ENCODE measurements at regions not wholly inside any gene's neighbourhood (a gene's known extent, or its start where the extent isn't known, plus 50 kb on each side); places are given as distances from the start of the nearest gene placed in this dataset.

DNA sequence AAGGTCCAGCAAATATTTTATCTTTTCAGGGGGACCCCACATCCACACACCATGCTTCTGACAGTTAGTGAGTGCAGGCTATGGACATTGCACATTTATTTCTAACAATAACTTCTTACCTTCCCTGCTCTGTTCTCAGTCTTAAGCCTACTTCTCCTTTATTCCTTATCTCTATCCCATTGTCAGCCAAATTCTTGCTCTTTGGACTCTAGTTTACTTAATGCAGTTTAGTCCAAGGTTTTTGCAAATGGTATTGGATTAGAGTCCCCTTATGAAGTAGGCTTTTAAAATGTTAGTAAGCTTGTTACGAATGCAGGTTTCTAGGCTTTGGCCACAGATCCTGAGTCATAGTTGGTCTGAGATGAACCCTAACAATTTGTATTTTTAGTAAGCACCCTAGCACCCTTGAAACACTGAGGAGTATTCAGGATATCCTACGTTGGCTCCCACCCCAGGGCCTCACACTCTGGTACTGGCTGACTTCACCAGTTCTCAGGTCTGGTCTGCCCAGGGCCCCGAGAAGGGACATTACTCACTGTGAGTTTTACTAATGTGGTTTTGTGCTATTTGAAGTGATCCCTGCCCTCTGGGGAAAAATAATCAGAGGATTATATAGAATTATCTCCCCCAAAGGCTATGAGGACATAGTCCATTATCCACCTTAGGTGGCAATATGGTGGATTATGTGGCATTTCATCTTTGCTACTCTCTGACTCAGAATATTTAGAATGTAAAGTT is 239.5 kb downstream of the TGFB2 start:
- Mint-ChIP-seq H3K4me1 (ENCODE audit: low read depth) (no peaks in the 10 kb centered on the region), H3K4me3 (no peak overlapping the region), H3K27ac (no peak overlapping the region), H3K9me3 (peaks cover 8% of the 10 kb centered on the region), H3K27me3 (peaks cover 4% of the 10 kb centered on the region), H3K36me3 (ENCODE audit: low read depth) (no peaks in the 10 kb centered on the region)

GRCh38 chr1:218585511-218586184 is 240.5 kb downstream of the TGFB2 start:
- Mint-ChIP-seq H3K36me3 (ENCODE audit: low read depth) (no peaks in the 10 kb centered on the region), H3K4me3 (no peak overlapping the region), H3K9me3 (peaks cover 8% of the 10 kb centered on the region), H3K27me3 (peaks cover 4% of the 10 kb centered on the region), H3K4me1 (ENCODE audit: low read depth) (no peaks in the 10 kb centered on the region), H3K27ac (no peak overlapping the region)

DNA sequence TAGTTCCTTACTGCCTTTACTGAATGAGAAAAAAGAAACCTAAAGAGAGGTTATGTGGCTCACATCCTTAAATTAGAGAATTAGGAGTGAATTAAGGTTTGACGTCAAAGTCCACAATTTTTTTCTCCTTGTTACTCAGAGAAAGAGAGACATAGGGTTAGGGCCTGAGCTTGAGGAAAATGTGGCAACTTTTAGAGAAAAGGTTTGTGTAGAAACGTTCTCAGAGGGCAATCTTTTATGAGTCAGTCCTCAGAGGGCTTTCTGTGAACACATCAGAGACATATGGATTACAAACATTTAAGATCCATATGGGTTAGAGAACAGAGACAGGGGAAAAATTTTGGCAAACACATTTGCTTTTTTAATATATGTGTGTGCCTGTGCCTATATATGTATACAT is 242.8 kb downstream of the TGFB2 start:
- no peak overlapping the region for H3K27ac Mint-ChIP-seq
- H3K9me3 Mint-ChIP-seq = peaks cover 3% of the 10 kb centered on the region
- H3K36me3 Mint-ChIP-seq (ENCODE audit: low read depth) = no peaks in the 10 kb centered on the region

GRCh38 chr1:218588540-218589172 is 243.5 kb downstream of the TGFB2 start:
- H3K9me3 Mint-ChIP-seq = no peaks in the 10 kb centered on the region
- no peak overlapping the region for H3K4me3 Mint-ChIP-seq

More for the DNA sequence above, 242.8 kb downstream of the TGFB2 start:
- Mint-ChIP-seq H3K4me1 (ENCODE audit: low read depth) (no peaks in the 10 kb centered on the region), H3K27me3 (peaks cover 4% of the 10 kb centered on the region), H3K4me3 (no peak overlapping the region)

GRCh38 chr1:218589487-218589886 is 244.4 kb downstream of the TGFB2 start:
- Mint-ChIP-seq H3K4me3 (no peak overlapping the region), H3K36me3 (ENCODE audit: low read depth) (no peaks in the 10 kb centered on the region), H3K27ac (no peak overlapping the region), H3K4me1 (ENCODE audit: low read depth) (no peaks in the 10 kb centered on the region), H3K9me3 (no peaks in the 10 kb centered on the region), H3K27me3 (peaks cover under 1% of the 10 kb centered on the region)

More at GRCh38 chr1:218588540-218589172, 243.5 kb downstream of the TGFB2 start:
- peaks cover 4% of the 10 kb centered on the region for H3K27me3 Mint-ChIP-seq
- no peak overlapping the region for H3K27ac Mint-ChIP-seq
- no peaks in the 10 kb centered on the region for H3K36me3 Mint-ChIP-seq (ENCODE audit: low read depth)
- no peaks in the 10 kb centered on the region for H3K4me1 Mint-ChIP-seq (ENCODE audit: low read depth)

GRCh38 chr1:218591966-218592365 is 246.8 kb downstream of the TGFB2 start:
- Mint-ChIP-seq H3K4me3 (no peak overlapping the region), H3K9me3 (no peaks in the 10 kb centered on the region), H3K4me1 (ENCODE audit: low read depth) (no peaks in the 10 kb centered on the region), H3K27me3 (no peaks in the 10 kb centered on the region), H3K27ac (no peak overlapping the region), H3K36me3 (ENCODE audit: low read depth) (no peaks in the 10 kb centered on the region)

DNA sequence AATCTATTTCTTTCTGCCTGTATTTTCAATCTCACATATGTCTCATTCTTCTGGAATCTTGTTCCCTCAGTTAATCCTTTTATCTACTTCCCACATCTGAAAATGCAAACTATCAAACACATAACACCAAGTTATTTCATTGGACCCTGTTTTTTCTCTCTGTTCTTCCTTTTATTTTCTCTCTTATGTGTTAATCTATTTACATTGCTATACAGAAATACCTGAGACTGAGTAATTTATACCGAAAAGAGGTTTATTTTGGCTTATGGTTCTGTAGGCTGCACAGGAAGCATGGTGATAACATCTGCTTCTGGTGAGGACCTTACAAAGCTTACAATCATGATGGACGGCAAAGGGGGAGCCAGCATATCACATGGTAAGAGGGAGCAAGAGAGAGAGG is 247.6 kb downstream of the TGFB2 start:
- no peak overlapping the region for H3K27ac Mint-ChIP-seq
- no peaks in the 10 kb centered on the region for H3K27me3 Mint-ChIP-seq
- no peak overlapping the region for H3K4me3 Mint-ChIP-seq
- no peaks in the 10 kb centered on the region for H3K36me3 Mint-ChIP-seq (ENCODE audit: low read depth)
- no peaks in the 10 kb centered on the region for H3K9me3 Mint-ChIP-seq
- no peaks in the 10 kb centered on the region for H3K4me1 Mint-ChIP-seq (ENCODE audit: low read depth)

DNA sequence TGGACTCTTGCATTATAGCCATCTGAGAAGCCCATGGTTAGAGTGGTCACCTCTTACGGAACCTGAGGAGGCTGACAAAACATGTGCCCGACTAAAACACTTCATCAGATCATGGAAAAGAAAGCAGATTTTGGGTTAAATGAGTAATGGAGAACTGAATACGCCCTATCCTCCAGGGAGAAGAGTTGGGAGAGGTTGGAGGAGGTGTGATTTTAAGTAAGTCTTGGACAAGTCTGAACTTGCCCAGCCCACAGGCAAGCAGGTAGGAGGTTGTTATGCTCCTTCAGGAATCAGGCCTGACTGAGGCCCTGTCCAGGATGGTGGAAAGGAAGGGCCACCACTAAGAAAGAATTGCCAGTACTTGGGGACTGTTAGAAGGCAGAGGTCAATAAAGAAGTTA is 255.8 kb downstream of the TGFB2 start:
- H3K27me3 Mint-ChIP-seq = no peaks in the 10 kb centered on the region
- no peak overlapping the region for H3K4me3 Mint-ChIP-seq
- no peaks in the 10 kb centered on the region for H3K36me3 Mint-ChIP-seq (ENCODE audit: low read depth)
- no peak overlapping the region for H3K27ac Mint-ChIP-seq
- H3K4me1 Mint-ChIP-seq (ENCODE audit: low read depth) = no peaks in the 10 kb centered on the region
- H3K9me3 Mint-ChIP-seq = peaks cover 4% of the 10 kb centered on the region

DNA sequence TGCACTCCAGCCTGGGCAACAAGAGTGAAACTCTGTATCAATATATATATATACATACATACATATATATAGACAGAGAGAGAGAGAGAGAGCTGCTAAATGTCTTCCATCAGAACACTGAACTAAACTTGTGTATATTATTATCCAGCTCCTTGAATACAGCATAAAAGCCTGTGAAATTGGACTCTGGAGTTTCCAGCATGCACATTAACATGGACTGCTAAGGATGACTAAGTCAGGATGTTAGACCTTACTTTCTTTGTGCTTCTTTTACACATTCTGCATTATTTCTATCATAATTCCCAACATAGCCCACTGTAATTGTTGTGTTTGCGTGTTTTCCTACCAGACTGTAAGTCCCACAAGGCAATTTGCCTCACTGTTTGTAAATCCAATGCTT is 259.1 kb downstream of the TGFB2 start:
- peaks cover 9% of the 10 kb centered on the region for H3K9me3 Mint-ChIP-seq
- H3K27ac Mint-ChIP-seq = no peak overlapping the region
- no peaks in the 10 kb centered on the region for H3K4me1 Mint-ChIP-seq (ENCODE audit: low read depth)
- no peaks in the 10 kb centered on the region for H3K36me3 Mint-ChIP-seq (ENCODE audit: low read depth)
- no peak overlapping the region for H3K4me3 Mint-ChIP-seq
- no peaks in the 10 kb centered on the region for H3K27me3 Mint-ChIP-seq

DNA sequence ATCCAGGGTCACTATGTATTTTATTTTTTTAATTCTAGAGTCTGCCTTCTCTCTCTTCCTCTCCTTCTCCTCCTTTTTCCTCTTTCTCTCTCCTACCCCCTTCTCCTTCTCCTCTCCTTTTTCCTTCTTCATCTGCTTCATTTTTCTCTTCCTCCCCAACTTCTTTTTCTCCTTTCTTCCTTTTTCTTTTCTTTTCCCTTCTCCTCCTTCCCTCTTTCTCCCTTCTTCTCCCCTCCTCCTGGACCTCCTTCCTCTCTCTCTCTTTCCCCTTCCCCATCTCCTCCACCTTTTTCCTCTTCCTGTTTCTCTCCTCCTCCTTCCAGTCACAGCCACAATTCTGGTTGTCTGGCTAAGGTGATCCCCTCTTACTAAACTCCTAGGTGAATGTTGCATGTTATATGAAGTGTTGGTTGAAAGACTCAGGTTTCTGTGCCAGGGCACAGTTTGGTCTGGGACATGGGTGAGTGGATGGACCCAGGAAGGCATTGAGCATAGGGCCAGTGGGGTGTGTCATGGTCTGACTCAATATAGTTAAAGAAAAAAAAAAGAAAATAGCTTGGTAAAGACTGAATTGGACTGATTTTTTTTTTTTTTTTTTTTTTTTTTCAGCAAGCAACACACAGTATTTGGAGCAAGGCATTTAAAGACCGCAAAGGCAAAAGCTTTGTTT is 266.9 kb downstream of the TGFB2 start:
- H3K27ac Mint-ChIP-seq = no peak overlapping the region
- H3K4me3 Mint-ChIP-seq = no peak overlapping the region
- H3K36me3 Mint-ChIP-seq (ENCODE audit: low read depth) = no peaks in the 10 kb centered on the region
- peaks cover 5% of the 10 kb centered on the region for H3K9me3 Mint-ChIP-seq
- no peaks in the 10 kb centered on the region for H3K27me3 Mint-ChIP-seq
- no peaks in the 10 kb centered on the region for H3K4me1 Mint-ChIP-seq (ENCODE audit: low read depth)

DNA sequence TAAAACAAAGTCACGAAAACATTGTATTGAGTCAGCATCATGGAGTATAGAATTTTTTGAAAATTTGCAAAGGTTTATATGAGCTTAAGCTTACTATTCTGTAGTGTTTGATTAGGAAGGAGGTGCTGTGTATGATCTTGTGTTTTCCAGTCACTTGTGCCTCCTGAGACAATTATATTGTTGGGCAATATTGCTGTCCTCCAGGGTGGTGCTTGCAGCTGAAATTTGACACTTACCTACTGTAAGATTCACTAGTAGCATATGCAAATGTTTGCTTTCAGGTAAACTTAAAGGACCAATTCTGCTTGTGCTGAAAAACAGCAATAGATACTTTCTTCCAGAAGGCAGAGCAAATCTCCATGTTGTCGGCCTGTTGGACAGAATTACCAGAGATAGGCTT is 268.0 kb downstream of the TGFB2 start:
- peaks cover 5% of the 10 kb centered on the region for H3K9me3 Mint-ChIP-seq

GRCh38 chr1:218614031-218614430 is 268.9 kb downstream of the TGFB2 start:
- Mint-ChIP-seq H3K4me1 (ENCODE audit: low read depth) (no peaks in the 10 kb centered on the region), H3K4me3 (no peak overlapping the region), H3K27ac (no peak overlapping the region), H3K9me3 (no peaks in the 10 kb centered on the region), H3K36me3 (ENCODE audit: low read depth) (no peaks in the 10 kb centered on the region), H3K27me3 (no peaks in the 10 kb centered on the region)

More for the DNA sequence above, 268.0 kb downstream of the TGFB2 start:
- Mint-ChIP-seq H3K27me3 (no peaks in the 10 kb centered on the region), H3K4me1 (ENCODE audit: low read depth) (no peaks in the 10 kb centered on the region), H3K36me3 (ENCODE audit: low read depth) (no peaks in the 10 kb centered on the region), H3K4me3 (no peak overlapping the region), H3K27ac (no peak overlapping the region)

- Mint-ChIP-seq H3K4me3 (no peak overlapping the region), H3K4me1 (ENCODE audit: low read depth) (no peaks in the 10 kb centered on the region), H3K9me3 (no peaks in the 10 kb centered on the region), H3K27ac (no peak overlapping the region), H3K27me3 (no peaks in the 10 kb centered on the region), H3K36me3 (ENCODE audit: low read depth) (no peaks in the 10 kb centered on the region)
These were observed 271.5 kb downstream of the TGFB2 start for GRCh38 chr1:218616681-218617080.

DNA sequence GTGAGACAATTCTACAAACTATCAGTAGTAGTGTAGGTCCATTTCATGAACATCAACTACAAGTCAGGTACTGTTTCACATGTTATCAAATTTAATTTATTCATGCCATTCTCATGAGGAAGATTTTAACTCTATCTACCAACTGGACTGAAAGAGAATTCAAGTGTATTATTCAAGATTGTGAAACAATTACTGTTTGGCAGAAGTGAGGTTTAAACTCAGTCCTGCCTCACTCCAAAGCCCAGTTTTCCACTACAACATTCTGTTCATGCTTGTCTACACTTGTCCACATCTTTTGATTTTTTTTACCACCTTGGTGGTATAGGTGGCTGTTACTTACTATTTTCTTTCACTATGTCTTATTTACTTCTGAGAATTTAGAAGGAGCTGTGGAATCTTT is 272.9 kb downstream of the TGFB2 start:
- Mint-ChIP-seq H3K4me1 (ENCODE audit: low read depth) (no peaks in the 10 kb centered on the region), H3K27me3 (no peaks in the 10 kb centered on the region), H3K4me3 (no peak overlapping the region), H3K36me3 (ENCODE audit: low read depth) (no peaks in the 10 kb centered on the region), H3K9me3 (no peaks in the 10 kb centered on the region), H3K27ac (no peak overlapping the region)

DNA sequence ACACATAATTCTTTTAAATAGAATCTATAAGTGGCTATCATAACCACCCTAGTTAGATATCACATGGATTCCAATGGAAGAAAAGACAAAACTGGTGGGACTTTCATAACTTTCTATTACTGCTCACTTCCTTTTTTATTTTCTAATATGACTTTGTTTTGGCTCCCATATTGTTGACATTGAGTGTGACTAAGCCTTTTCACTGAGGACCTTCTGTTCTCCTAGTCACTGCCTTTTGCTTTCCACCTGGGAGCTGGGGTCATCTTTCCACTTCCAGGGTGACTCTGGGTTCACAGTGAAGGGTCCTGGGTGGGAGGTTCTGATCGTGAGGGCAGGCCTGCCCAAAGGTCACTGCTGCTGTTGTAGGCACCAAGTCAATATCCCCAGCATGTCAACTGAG is 275.8 kb downstream of the TGFB2 start:
- H3K9me3 Mint-ChIP-seq = no peaks in the 10 kb centered on the region
- H3K4me3 Mint-ChIP-seq = no peak overlapping the region
- no peaks in the 10 kb centered on the region for H3K27me3 Mint-ChIP-seq
- no peak overlapping the region for H3K27ac Mint-ChIP-seq
- no peaks in the 10 kb centered on the region for H3K36me3 Mint-ChIP-seq (ENCODE audit: low read depth)
- no peaks in the 10 kb centered on the region for H3K4me1 Mint-ChIP-seq (ENCODE audit: low read depth)
